Stimulated activated CD4-positive, alpha-beta T cell treated with anti-CD3 and anti-CD28 coated beads, Interleukin-4, amount 100 ng/mL, for 1 hour (primary cell): ENCODE measurements at regions not wholly inside any gene's neighbourhood (a gene's known extent, or its start where the extent isn't known, plus 50 kb on each side); places are given as distances from the start of the nearest gene placed in this dataset.
"Not testable (repeated sequence)": the region's sequence is repeated elsewhere in the genome, so short reads cannot be mapped to it uniquely, and the experiment has no call there.

Experiments
- DNase-seq: peaks from one replicate; pipeline ENCODE4 v3.0.0-alpha.2; 2020

- no peak for DNase-seq
Observed at GRCh38 chr9:22227986-22228385, 218.6 kb upstream of the DMRTA1 start.

- DNase-seq = no peak
Observed at GRCh38 chr9:22228542-22228941, 218.1 kb upstream of the DMRTA1 start.

GRCh38 chr9:22229069-22229468 lies 217.6 kb upstream of the DMRTA1 start:
- DNase-seq = no peak

GRCh38 chr9:22231309-22231708 lies 215.3 kb upstream of the DMRTA1 start:
- DNase-seq = not testable (repeated sequence)

GRCh38 chr9:22232971-22233370 lies 213.7 kb upstream of the DMRTA1 start:
- DNase-seq = no peak

- no peak for DNase-seq
Observed at GRCh38 chr9:22237497-22238363, 208.9 kb upstream of the DMRTA1 start.

- DNase-seq = no peak
Observed at GRCh38 chr9:22238809-22239684, 207.6 kb upstream of the DMRTA1 start.

- no peak for DNase-seq
Observed at GRCh38 chr9:22240619-22241018, 206.0 kb upstream of the DMRTA1 start.

GRCh38 chr9:22241024-22241423 lies 205.6 kb upstream of the DMRTA1 start:
- DNase-seq = no peak

- no peak for DNase-seq
Observed at GRCh38 chr9:22241611-22242010, 205.0 kb upstream of the DMRTA1 start.

GRCh38 chr9:22244139-22245011 lies 202.2 kb upstream of the DMRTA1 start:
- peak; percentile 36 for DNase-seq

- DNase-seq = no peak
Observed at GRCh38 chr9:22255337-22255736, 191.3 kb upstream of the DMRTA1 start.

- no peak for DNase-seq
Observed at GRCh38 chr9:22256381-22256780, 190.2 kb upstream of the DMRTA1 start.

GRCh38 chr9:22257026-22257816 lies 189.4 kb upstream of the DMRTA1 start:
- DNase-seq = no peak

- DNase-seq = no peak
Observed at GRCh38 chr9:22265038-22265437, 181.6 kb upstream of the DMRTA1 start.

- no peak for DNase-seq
Observed at GRCh38 chr9:22265534-22265933, 181.1 kb upstream of the DMRTA1 start.

GRCh38 chr9:22274477-22274876 lies 172.1 kb upstream of the DMRTA1 start:
- no peak for DNase-seq

GRCh38 chr9:22278426-22278825 lies 168.2 kb upstream of the DMRTA1 start:
- DNase-seq = no peak

GRCh38 chr9:22279636-22280035 lies 167.0 kb upstream of the DMRTA1 start:
- no peak for DNase-seq

- no peak for DNase-seq
Observed at GRCh38 chr9:22285066-22285465, 161.6 kb upstream of the DMRTA1 start.

GRCh38 chr9:22286661-22287060 lies 160.0 kb upstream of the DMRTA1 start:
- DNase-seq = no peak

- no peak for DNase-seq
Observed at GRCh38 chr9:22288661-22289060, 158.0 kb upstream of the DMRTA1 start.
